NT2/D1 (cell line): ENCODE measurements at regions not wholly inside any gene's neighbourhood (a gene's known extent, or its start where the extent isn't known, plus 50 kb on each side); places are given as distances from the start of the nearest gene placed in this dataset.

Source experiments
- DNase-seq: peaks from one replicate; pipeline ENCODE4 v3.0.0-alpha.2; 2011; ENCODE audit warnings: low read depth, low spot score
- H3K27me3 ChIP-seq: 2 replicates; pipeline ENCODE4 v1.6.0; 2011; ENCODE audit warnings: mild to moderate bottlenecking; ENCODE audit not compliant: insufficient read length, insufficient read depth
- H3K36me3 ChIP-seq: 2 replicates; pipeline ENCODE4 v1.6.1; 2011; ENCODE audit warnings: mild to moderate bottlenecking, low read length, mixed read lengths; ENCODE audit not compliant: insufficient read depth, insufficient read length
- H3K4me1 ChIP-seq: 2 replicates; pipeline ENCODE4 v1.5.1; 2011; ENCODE audit not compliant: insufficient read depth, insufficient read length
- H3K4me3 ChIP-seq: 2 replicates; pipeline ENCODE4 v1.5.1; 2011; ENCODE audit warnings: low read depth; ENCODE audit not compliant: insufficient read length
- H3K9ac ChIP-seq: 2 replicates; pipeline ENCODE4 v1.6.0; 2011; ENCODE audit warnings: low read depth; ENCODE audit not compliant: insufficient read length
- H3K9me3 ChIP-seq: 2 replicates; pipeline ENCODE4 v1.5.1; 2011; ENCODE audit warnings: mild to moderate bottlenecking, low read length; ENCODE audit not compliant: insufficient read depth
- SUZ12 ChIP-seq: IDR thresholded peaks from 2 replicates; pipeline ENCODE4 v1.6.1; 2011; ENCODE audit not compliant: insufficient read length, insufficient read depth; ENCODE audit errors: extremely low read depth
- YY1 ChIP-seq: IDR thresholded peaks from 2 replicates; pipeline ENCODE4 v1.6.1; 2011; ENCODE audit not compliant: insufficient read length, insufficient read depth
- ZNF274 ChIP-seq: IDR thresholded peaks from 2 replicates; pipeline ENCODE4 v1.6.1; 2011; ENCODE audit warnings: mild to moderate bottlenecking, low read depth, low read length

DNA sequence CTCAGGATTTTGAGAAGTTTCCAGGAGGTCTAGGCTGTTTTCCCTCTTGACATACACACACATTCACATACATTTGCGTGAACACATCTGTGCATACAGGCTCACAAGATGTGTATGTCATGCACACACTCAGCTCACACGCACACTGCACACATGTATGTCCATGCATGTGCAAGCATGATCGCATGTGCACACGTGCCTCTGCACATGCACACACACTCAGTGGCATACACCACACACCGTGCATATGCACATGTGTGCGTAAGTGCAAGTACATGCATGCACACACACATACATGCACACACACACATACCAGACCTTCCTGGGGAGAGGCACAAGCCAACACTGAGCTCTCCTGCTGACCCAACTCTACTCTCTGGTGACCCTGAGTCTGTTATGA lies 171.4 kb downstream of the RBFOX3 start:
- DNase-seq = no peak
- H3K36me3 ChIP-seq = no peaks in the 10 kb centered on the region
- H3K4me1 ChIP-seq = peaks cover 11% of the 10 kb centered on the region
- no peak overlapping the region for H3K4me3 ChIP-seq
- H3K9me3 ChIP-seq = no peaks in the 10 kb centered on the region
- no peak overlapping the region for H3K9ac ChIP-seq
- TF ChIP-seq YY1 (no peak), SUZ12 (no peak), ZNF274 (no peak)
- no peaks in the 10 kb centered on the region for H3K27me3 ChIP-seq

DNA sequence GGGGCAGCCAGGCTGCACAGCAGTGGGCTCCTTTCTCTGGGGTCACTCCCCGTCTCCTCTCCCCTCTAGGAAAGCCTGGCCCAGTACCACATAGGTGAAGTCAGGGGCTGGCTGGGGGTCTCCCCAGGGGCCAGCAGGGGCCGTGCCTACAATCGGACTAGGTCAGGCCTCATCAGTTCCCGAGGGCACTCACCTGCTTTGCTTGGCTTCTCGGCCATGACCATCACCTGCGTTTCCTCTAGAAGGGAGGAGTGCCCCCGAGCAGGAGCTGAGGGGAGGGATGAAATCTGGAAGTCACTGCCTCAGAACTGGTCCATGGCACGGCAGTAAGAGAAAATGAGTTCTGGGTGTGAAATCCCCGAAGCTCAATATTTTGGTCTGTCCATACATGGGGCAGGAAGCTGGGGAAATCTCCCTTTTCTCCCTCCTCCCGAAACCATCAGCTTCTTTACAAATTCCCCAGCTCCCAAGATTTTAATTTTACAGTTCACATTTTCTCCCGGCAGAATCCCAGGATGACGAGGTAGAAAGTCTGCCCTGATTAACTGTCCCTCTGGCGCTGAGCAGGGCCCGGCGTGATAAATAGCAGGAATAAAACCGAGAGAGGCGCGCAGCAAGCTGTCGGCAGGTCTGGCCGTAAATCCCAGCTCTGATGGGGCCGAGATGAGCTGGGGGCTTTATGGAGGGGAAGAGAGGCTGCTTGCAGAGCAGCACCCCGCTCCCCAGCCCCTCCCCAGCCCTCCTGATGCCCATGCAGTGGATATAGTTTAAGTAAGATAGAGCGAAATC lies 172.1 kb downstream of the RBFOX3 start:
- no peak for TF ChIP-seq YY1
- TF ChIP-seq SUZ12 = no peak
- no peak for TF ChIP-seq ZNF274
- Histone ChIP-seq H3K36me3 (no peaks in the 10 kb centered on the region), H3K9ac (no peak overlapping the region), H3K27me3 (no peaks in the 10 kb centered on the region), H3K4me1 (peaks cover 11% of the 10 kb centered on the region), H3K9me3 (0 out of 2 replicates have a peak, but pooled peaks cover 4% of the 10 kb centered on the region), H3K4me3 (no peak overlapping the region)
- DNase-seq = no peak

DNA sequence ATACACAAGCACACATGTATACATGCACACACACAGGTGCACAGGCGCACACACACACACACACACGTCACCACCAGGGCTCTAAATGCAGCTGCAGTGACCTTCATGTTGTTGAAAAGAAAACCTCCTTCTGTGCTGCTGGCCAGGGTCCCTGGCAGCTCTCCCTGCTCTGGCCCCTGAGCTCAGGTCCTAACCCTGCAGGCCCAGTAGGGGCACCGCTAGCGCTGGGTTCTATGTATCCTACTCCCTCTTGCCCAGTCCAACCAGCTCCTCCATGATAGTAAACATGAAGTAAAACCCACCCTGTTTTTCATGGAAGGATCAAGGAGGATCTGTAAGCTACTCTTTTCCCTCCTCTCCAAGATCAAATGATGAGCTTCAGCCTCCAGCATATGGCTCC lies 172.8 kb downstream of the RBFOX3 start:
- H3K4me1 ChIP-seq = peaks cover 11% of the 10 kb centered on the region
- no peaks in the 10 kb centered on the region for H3K27me3 ChIP-seq
- no peaks in the 10 kb centered on the region for H3K36me3 ChIP-seq
- no peak overlapping the region for H3K4me3 ChIP-seq
- H3K9me3 ChIP-seq = 0 out of 2 replicates have a peak, but pooled peaks cover 4% of the 10 kb centered on the region
- TF ChIP-seq ZNF274 (no peak), YY1 (no peak), SUZ12 (no peak)
- H3K9ac ChIP-seq = no peak overlapping the region
- no peak for DNase-seq

- no peak overlapping the region for H3K4me3 ChIP-seq
- H3K27me3 ChIP-seq = no peaks in the 10 kb centered on the region
- H3K4me1 ChIP-seq = peaks cover 11% of the 10 kb centered on the region
- TF ChIP-seq YY1 = no peak
- TF ChIP-seq ZNF274 = no peak
- TF ChIP-seq SUZ12 = no peak
- H3K9me3 ChIP-seq = 0 out of 2 replicates have a peak, but pooled peaks cover 4% of the 10 kb centered on the region
- no peak overlapping the region for H3K9ac ChIP-seq
- H3K36me3 ChIP-seq = no peaks in the 10 kb centered on the region
- no peak for DNase-seq
These were observed 173.8 kb downstream of the RBFOX3 start for GRCh38 chr17:79437081-79437480.

- TF ChIP-seq SUZ12 (no peak), YY1 (no peak), ZNF274 (no peak)
- H3K36me3 ChIP-seq = no peaks in the 10 kb centered on the region
- DNase-seq = no peak
- H3K4me3 ChIP-seq = no peak overlapping the region
- H3K4me1 ChIP-seq = peaks cover 9% of the 10 kb centered on the region
- no peak overlapping the region for H3K9ac ChIP-seq
- 0 out of 2 replicates have a peak, but pooled peaks cover 4% of the 10 kb centered on the region for H3K9me3 ChIP-seq
- no peaks in the 10 kb centered on the region for H3K27me3 ChIP-seq
These were observed 174.9 kb downstream of the RBFOX3 start for GRCh38 chr17:79435962-79436361.

GRCh38 chr17:79435296-79435695 lies 175.6 kb downstream of the RBFOX3 start:
- DNase-seq = no peak
- Histone ChIP-seq H3K9ac (no peak overlapping the region), H3K36me3 (no peaks in the 10 kb centered on the region), H3K9me3 (0 out of 2 replicates have a peak, but pooled peaks cover 4% of the 10 kb centered on the region), H3K4me3 (no peak overlapping the region), H3K4me1 (peaks cover 9% of the 10 kb centered on the region), H3K27me3 (no peaks in the 10 kb centered on the region)
- TF ChIP-seq YY1 (no peak), ZNF274 (no peak), SUZ12 (no peak)

DNA sequence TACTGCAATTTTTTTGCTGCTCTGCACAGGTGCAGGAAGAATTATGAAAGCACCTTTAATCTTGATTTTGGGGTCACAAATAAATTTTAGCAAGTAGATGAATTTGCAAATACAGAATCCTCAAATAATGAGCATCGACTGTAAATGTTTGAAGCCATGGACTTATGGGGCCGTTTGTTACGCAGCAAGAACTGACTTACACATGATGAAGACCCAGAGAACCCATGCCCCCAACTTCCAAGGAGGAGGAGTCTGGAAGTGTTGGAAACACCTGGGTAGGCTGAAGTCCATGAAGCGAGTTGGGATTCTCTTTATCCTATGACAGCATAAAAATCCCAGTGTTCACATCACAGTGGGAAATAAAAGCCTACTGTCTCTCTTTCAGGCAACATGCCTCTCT lies 176.6 kb downstream of the RBFOX3 start:
- Histone ChIP-seq H3K27me3 (no peaks in the 10 kb centered on the region), H3K9ac (no peak overlapping the region), H3K36me3 (no peaks in the 10 kb centered on the region), H3K9me3 (0 out of 2 replicates have a peak, but pooled peaks cover 4% of the 10 kb centered on the region), H3K4me3 (no peak overlapping the region), H3K4me1 (peaks cover 9% of the 10 kb centered on the region)
- TF ChIP-seq SUZ12 = no peak
- TF ChIP-seq YY1 = no peak
- TF ChIP-seq ZNF274 = no peak
- no peak for DNase-seq
